ENCODE measurements at regions not wholly inside any gene's neighbourhood (a gene's known extent, or its start where the extent isn't known, plus 50 kb on each side); places are given as distances from the start of the nearest gene placed in this dataset.

DNA sequence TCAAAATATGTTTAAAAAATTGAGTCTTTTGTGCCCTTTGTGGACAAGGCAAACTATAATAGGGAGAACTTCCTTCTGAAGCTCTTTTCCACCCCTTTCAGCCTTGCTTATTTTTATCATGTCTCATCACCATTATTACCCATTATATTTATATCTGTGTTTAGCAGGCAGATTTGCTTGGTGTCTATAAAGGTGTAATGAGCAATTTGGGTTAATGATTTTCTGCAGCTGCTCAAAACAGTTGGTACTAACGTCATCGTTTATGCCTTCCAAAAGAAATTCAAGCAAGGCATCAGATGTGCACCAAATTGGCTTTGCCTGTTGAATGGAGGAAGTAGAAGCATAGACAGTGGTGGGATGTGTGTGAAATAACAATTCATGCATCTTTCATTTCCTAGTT is 483.7 kb upstream of the SGO1 start:
- TF ChIP-seq EZH2 (optimal IDR thresholded peaks at IDR 0.05; ENCODE audit: low read depth, low read length) (no peak), CTCF (IDR thresholded peaks at IDR 0.05; ENCODE audit: low read length) (no peak)
